ENCODE measurements at regions not wholly inside any gene's neighbourhood (a gene's known extent, or its start where the extent isn't known, plus 50 kb on each side); places are given as distances from the start of the nearest gene placed in this dataset.

GRCh38 chr2:22361571-22361970, 1023.4 kb upstream of the KLHL29 start:
- no peaks in the 10 kb centered on the region for H3K9me3 ChIP-seq
- H3K4me1 ChIP-seq: no peaks in the 10 kb centered on the region
- intact Hi-C loops (cut with DNase I): no loop called here
- H3K4me3 ChIP-seq: no peak overlapping the region
- TF ChIP-seq CTCF (IDR thresholded peaks at IDR 0.05): no peak
- TF ChIP-seq POLR2AphosphoS5 (IDR thresholded peaks at IDR 0.05; ENCODE audit: insufficient read depth in 1 of 2, low read depth in 1 of 2): no peak
- TF ChIP-seq POLR2A (IDR thresholded peaks at IDR 0.05): no peak
- H3K27ac ChIP-seq: no peak overlapping the region
- DNase-seq (ENCODE audit: extremely low spot score in 2 of 2): no peak
- H3K36me3 ChIP-seq: no peaks in the 10 kb centered on the region
- H3K27me3 ChIP-seq: no peaks in the 10 kb centered on the region

GRCh38 chr2:22375096-22375495, 1009.9 kb upstream of the KLHL29 start:
- no peak for TF ChIP-seq CTCF (IDR thresholded peaks at IDR 0.05)
- no peak for TF ChIP-seq POLR2A (IDR thresholded peaks at IDR 0.05)
- no peaks in the 10 kb centered on the region for H3K27me3 ChIP-seq
- no peaks in the 10 kb centered on the region for H3K9me3 ChIP-seq
- no peak for DNase-seq (ENCODE audit: extremely low spot score in 2 of 2)
- H3K27ac ChIP-seq: no peak overlapping the region
- H3K4me1 ChIP-seq: no peaks in the 10 kb centered on the region
- H3K4me3 ChIP-seq: no peak overlapping the region
- intact Hi-C loops (cut with DNase I): no loop called here
- no peaks in the 10 kb centered on the region for H3K36me3 ChIP-seq

- H3K4me1 ChIP-seq: no peaks in the 10 kb centered on the region
- H3K4me3 ChIP-seq: no peak overlapping the region
- intact Hi-C loops (cut with DNase I): no loop called here
- no peak overlapping the region for H3K27ac ChIP-seq
- DNase-seq (ENCODE audit: extremely low spot score in 2 of 2): no peak
- H3K27me3 ChIP-seq: no peaks in the 10 kb centered on the region
- H3K9me3 ChIP-seq: no peaks in the 10 kb centered on the region
- no peaks in the 10 kb centered on the region for H3K36me3 ChIP-seq
- TF ChIP-seq POLR2AphosphoS5 (IDR thresholded peaks at IDR 0.05; ENCODE audit: insufficient read depth in 1 of 2, low read depth in 1 of 2) (no peak), CTCF (IDR thresholded peaks at IDR 0.05) (no peak), POLR2A (IDR thresholded peaks at IDR 0.05) (no peak)
These were observed 1007.7 kb upstream of the KLHL29 start for GRCh38 chr2:22377268-22377667.

GRCh38 chr2:22382479-22383169, 1002.4 kb upstream of the KLHL29 start:
- TF ChIP-seq POLR2A (IDR thresholded peaks at IDR 0.05): no peak
- no peak for TF ChIP-seq CTCF (IDR thresholded peaks at IDR 0.05)
- TF ChIP-seq POLR2AphosphoS5 (IDR thresholded peaks at IDR 0.05; ENCODE audit: insufficient read depth in 1 of 2, low read depth in 1 of 2): no peak
- Histone ChIP-seq H3K4me1 (no peaks in the 10 kb centered on the region), H3K36me3 (no peaks in the 10 kb centered on the region)

GRCh38 chr2:22397847-22398246, 987.1 kb upstream of the KLHL29 start:
- Histone ChIP-seq H3K27ac (no peak overlapping the region), H3K27me3 (no peaks in the 10 kb centered on the region), H3K9me3 (no peaks in the 10 kb centered on the region), H3K4me1 (no peaks in the 10 kb centered on the region), H3K36me3 (no peaks in the 10 kb centered on the region), H3K4me3 (no peak overlapping the region)
- intact Hi-C loops (cut with DNase I): no loop called here
- TF ChIP-seq POLR2A (IDR thresholded peaks at IDR 0.05) (no peak), CTCF (IDR thresholded peaks at IDR 0.05) (no peak), POLR2AphosphoS5 (IDR thresholded peaks at IDR 0.05; ENCODE audit: insufficient read depth in 1 of 2, low read depth in 1 of 2) (no peak)
- DNase-seq (ENCODE audit: extremely low spot score in 2 of 2): no peak

More at GRCh38 chr2:22382479-22383169, 1002.4 kb upstream of the KLHL29 start:
- Histone ChIP-seq H3K4me3 (no peak overlapping the region), H3K27ac (no peak overlapping the region), H3K9me3 (no peaks in the 10 kb centered on the region), H3K27me3 (no peaks in the 10 kb centered on the region)
- no peak for DNase-seq (ENCODE audit: extremely low spot score in 2 of 2)
- intact Hi-C loops (cut with DNase I): no loop called here

Measured in vagina (tissue), 2 donors.